HG02763 (cell line): ENCODE measurements at regions not wholly inside any gene's neighbourhood (a gene's known extent, or its start where the extent isn't known, plus 50 kb on each side); places are given as distances from the start of the nearest gene placed in this dataset.

Experiments
- ATAC-seq: cut with Tn5 transposase; IDR thresholded peaks from one replicate; pipeline ENCODE4 v1.9.1; 2021; ENCODE audit warnings: mild to moderate bottlenecking, moderate library complexity; ENCODE audit not compliant: unreplicated experiment

DNA sequence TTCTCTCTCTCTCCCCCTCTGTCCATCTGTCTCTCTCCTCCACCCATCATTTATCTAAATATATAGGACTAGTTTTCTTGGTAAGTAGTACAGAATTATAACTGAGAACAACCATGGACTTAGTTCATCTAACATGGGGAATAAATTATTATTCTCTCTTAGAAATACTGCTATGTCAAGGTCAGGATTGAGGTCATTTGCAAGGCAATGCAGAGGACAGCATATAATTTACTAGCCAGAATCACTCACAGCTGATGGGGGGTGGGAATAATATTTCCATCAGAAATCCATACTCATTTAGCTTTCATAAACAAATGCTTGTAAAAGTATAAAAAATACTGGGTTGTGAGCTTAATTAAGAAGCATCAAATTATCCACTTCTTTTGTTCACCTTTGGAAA is 553.9 kb upstream of the POU3F2 start:
- no peak for ATAC-seq

DNA sequence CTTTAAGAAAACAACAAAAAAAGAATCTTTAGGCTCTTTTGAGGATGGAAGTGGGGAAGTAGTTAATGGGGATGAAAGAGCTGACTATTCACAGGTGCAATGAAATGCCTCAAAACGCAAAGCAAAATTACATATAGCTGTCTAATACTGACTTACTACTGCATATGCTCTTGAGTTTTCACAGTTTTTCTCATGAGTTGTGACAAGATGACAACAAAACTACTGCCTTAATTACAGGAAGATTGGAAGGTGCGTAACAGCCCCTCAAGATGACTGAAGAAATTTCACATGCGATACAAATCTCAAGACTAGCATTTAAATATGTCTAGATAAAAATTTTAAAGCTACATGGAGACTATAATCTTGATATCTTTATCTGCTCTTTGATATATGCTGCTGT is 547.8 kb upstream of the POU3F2 start:
- no peak for ATAC-seq

GRCh38 chr6:98287876-98288275 is 546.5 kb upstream of the POU3F2 start:
- no peak for ATAC-seq

- ATAC-seq: no peak
Observed at GRCh38 chr6:98292810-98293209, 541.6 kb upstream of the POU3F2 start.

GRCh38 chr6:98295515-98296175 is 538.7 kb upstream of the POU3F2 start:
- no peak for ATAC-seq

GRCh38 chr6:98308564-98308963 is 525.8 kb upstream of the POU3F2 start:
- no peak for ATAC-seq

GRCh38 chr6:98310443-98310842 is 523.9 kb upstream of the POU3F2 start:
- ATAC-seq: no peak

DNA sequence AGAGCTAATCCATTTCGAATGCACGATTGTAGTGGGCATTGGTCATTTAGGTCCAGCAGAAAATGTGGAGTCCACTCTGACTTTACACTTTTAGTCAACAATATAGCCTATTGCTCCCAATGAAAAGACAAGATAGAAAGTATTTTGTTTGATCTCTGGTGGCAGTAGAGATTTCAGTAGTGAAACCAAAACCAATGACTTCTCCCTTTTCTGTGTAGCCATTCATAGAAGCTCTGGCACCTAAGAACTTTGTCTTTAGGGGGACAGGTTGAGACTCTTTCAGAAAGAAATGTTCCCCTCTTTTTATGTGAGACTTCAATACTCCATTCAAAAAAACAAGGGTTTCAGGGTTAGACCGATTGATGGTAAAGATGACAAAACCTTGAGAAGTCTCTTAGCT is 510.8 kb upstream of the POU3F2 start:
- peak; percentile 85 for ATAC-seq

DNA sequence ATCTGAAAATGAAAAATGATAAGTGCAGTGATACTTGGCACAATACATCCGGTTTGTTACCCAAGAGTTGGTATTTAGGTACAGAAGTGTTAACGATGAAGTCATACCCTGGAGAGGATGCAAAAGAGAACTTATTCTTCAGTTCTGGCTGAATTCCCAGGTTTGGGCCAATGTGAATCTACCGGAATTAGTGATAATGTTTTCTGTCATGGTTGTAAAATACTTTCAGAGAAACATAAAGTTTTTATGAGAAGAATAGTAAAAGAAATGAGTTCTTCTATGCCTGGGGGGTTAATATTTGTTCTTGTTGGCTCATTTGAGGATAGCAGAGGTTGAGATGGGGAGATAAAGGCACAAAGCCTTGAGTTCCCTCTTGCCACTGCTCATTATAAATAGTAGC is 509.9 kb upstream of the POU3F2 start:
- no peak for ATAC-seq

DNA sequence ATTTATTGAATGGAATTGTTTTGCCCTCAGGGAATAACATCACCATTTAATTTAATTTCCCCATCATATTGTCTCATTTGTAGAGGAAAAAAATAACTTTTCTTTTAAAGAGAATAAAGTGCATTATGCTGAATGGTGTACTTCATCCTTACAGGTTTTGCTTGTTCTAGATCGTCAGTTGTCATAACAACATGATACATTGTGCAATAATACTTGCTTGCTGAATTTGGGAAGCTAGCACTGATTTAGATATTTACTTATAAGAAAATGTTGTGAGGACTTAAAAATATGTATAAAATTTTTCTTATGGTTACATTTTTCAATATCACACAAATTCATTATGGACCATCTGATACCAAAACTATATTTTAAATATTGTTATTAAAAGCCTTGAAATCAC is 509.0 kb upstream of the POU3F2 start:
- ATAC-seq: no peak

- ATAC-seq: no peak
Observed at GRCh38 chr6:98333273-98333672, 501.1 kb upstream of the POU3F2 start.

DNA sequence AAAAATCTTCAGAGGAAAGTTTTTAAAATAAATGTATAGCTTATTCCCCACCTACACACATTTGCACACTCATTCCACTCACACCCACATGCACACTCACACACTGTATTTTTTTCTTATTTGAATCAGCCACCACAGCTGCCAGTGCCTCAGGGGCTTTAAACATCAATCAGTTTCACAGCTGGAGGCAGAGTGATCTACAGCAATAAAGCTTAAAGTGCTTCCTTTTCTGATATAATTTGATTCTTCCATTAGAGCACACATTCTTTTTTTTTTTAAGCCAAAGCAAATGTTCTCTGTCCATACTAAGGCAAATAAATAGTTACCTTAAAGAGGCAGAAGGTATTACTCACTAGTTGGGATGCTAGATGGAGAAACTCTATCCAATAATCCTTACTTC is 498.8 kb upstream of the POU3F2 start:
- no peak for ATAC-seq

- ATAC-seq: no peak
Observed at GRCh38 chr6:98339506-98339905, 494.9 kb upstream of the POU3F2 start.

GRCh38 chr6:98343004-98343403 is 491.4 kb upstream of the POU3F2 start:
- ATAC-seq: no peak

DNA sequence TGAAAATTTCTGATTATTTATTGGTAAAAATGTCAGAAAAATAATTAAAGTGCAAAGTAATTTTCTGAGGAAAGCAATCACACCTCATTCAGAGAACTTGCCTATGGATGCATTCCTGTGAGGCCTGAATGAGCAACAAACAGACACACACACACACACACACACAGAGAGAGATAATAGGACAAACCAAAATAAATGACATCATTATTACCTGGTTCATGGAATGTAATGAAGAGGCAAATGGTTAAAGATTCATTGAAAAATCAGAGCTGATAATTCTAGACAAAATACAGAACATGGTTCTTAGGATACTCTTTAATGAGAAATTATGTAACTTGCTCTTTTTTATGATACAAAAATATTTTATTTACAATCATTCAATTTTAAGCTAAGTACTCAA is 490.6 kb upstream of the POU3F2 start:
- no peak for ATAC-seq

GRCh38 chr6:98352348-98352747 is 482.0 kb upstream of the POU3F2 start:
- no peak for ATAC-seq

- no peak for ATAC-seq
Observed at GRCh38 chr6:98358173-98358572, 476.2 kb upstream of the POU3F2 start.

GRCh38 chr6:98366371-98366770 is 468.0 kb upstream of the POU3F2 start:
- ATAC-seq: no peak

GRCh38 chr6:98380589-98380988 is 453.8 kb upstream of the POU3F2 start:
- no peak for ATAC-seq

GRCh38 chr6:98382246-98382645 is 452.1 kb upstream of the POU3F2 start:
- no peak for ATAC-seq

DNA sequence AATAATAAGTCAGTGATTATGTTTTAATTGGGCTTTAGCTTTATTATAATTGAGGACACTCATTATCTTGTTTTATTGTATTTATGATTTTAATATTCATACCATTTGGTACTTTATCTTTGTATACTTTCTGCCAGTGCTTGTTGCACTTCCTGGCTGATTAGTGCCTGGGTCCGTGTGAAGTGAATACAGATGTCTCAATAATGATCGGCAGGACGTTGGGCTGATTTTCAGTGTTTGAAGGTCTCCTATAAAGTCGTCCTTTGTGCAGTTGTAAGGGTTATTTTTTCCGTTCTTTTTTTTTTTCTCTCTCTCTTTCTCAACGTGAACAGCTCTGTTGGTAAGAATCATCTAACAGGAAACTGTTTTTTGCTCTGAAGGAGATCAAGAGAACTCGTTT is 450.0 kb upstream of the POU3F2 start:
- ATAC-seq: no peak

DNA sequence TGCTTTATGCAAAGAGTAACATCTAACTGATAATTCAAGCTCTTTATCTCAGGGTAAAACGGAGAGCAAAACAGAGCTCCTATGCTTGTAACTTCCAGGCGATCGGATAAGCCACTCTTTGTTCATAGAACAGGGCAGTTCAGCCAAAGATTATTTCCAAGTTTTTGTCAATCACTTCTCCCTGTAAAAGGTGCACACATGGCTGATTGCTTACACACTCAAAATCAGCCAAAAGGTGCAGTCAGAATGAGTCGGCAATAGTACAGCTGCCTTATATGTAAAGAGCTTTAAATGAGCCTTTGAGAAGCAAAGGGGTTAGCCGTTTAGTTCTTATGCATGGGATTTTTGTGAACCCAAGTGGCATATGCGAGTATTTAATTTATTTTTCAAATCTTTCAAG is 449.6 kb upstream of the POU3F2 start:
- ATAC-seq: no peak

- ATAC-seq: no peak
Observed at GRCh38 chr6:98395610-98396166, 438.7 kb upstream of the POU3F2 start.
